Activated CD8-positive, alpha-beta memory T cell treated with anti-CD3 and anti-CD28 coated beads, Interleukin-2, amount 50 U/mL, for 4 hours (primary cell): ENCODE measurements at regions not wholly inside any gene's neighbourhood (a gene's known extent, or its start where the extent isn't known, plus 50 kb on each side); places are given as distances from the start of the nearest gene placed in this dataset.
"Not testable (repeated sequence)": the region's sequence is repeated elsewhere in the genome, so short reads cannot be mapped to it uniquely, and the experiment has no call there.

Experiments used
- DNase-seq: peaks from one replicate; pipeline ENCODE4 v3.0.0-alpha.2; 2020

DNA sequence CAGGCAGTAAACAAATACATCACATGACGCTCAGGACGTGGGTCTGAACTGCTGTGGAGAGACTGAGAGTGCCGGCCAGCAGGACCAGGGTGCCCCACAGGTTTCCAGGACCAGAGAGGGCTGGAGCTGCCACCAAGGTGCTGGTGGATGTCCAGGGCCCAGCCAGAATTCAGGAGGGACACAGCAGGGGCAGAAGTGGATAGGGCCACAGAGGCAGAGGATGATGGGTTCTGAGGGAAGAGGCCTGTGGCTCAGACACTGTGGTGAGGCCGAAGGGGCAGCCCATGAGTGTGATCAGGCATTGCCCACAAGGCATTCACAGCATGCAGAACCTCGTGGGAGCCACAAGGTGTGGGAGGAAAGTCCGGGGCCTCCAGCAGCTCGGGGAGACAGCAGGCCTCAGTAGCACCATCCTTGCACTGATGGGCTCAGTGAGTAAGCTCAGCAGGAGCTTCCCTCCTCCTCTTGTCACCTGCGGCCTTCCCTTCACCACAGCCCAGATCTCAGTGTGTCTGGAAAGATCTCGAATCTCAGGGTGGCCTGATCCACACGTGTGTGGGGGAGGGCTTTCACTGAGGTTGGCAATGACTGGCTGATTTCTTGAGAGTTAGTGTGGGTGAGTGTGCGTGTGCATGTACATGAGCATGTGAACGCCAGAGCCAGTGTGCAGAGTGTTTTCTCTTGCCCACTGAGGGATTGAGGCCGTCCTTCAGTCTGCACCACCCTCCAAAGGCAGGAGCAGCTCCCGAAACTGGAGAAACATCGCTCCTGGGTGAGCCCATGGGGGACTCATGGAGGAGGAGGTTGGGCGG is 181.8 kb upstream of the RAB6C start:
- DNase-seq = no peak

DNA sequence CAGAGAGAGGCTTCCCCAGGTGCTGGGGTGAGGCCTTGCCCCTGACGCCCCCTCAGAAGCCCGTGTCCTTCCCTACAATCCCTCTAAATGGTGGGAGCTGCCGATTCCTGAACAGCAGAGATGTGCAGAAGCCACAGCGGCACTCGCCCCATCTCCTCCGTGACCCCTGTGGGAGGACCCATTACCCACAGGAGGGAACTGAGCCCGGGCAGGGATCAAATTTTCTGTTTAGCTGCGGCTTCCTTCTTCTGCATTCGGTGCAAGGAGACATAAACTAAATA is 181.2 kb upstream of the RAB6C start:
- DNase-seq = no peak

DNA sequence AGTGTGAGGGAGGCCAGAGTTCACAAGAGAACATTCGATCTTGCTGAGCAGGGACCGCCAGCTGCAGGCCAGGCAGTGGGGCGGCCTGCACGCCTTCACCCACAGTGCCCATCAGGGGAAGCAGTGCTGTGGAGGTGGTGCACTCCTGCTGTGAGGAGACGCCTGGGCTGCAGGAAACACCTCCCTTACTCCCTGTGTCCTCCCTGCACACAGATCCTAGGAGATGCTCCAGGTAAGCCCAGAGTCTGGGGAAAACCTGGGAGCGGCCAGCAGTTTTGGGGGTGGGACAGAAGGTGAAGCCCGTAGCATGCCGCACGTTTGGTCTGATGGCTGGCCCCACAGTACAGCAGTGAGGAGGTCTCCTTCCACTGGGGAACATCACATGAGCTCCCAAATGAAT is 180.8 kb upstream of the RAB6C start:
- no peak for DNase-seq

DNA sequence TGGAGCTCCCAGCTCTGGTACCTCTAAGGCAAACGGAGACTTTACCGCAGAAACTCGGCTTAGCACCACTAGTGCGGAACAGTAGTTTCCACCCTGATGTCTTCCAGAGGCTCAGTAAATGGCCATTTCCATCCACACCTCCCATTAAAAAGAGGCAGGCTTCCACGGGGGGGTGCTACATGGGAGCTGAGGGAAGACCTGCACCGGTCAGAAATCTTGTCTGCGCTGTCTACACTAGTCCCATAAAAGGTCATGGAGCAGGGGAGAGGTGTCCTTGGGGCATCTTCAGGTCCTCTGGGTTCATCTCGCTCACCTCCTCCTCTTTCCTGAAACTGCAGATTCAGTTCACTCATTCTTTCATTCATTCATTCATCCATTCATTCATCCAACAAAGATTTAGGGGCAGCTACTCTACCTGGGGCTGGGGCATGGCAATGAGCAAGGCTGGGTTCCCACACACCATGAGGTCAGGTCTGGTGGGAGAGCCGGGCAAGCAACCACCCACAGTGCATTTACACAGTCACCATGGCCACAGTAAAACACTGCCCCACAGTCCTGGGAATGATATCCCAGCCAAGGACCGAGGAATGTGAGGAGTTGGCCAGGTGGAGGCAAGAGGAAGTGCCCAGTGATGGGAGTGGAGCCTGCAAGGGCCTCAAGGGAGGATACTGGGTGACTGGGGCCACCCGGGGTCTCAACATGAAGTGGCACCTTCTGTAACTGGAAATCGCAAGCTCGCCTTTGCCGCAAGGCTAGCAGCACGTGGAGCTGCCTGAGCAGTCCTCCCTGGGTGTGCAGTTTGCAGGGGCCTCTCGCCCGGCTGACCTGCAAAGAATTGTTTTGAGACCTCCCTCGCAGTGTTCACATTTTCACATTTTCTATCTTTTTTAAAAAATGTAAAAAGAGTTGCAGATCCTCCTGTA is 180.2 kb upstream of the RAB6C start:
- DNase-seq = no peak

DNA sequence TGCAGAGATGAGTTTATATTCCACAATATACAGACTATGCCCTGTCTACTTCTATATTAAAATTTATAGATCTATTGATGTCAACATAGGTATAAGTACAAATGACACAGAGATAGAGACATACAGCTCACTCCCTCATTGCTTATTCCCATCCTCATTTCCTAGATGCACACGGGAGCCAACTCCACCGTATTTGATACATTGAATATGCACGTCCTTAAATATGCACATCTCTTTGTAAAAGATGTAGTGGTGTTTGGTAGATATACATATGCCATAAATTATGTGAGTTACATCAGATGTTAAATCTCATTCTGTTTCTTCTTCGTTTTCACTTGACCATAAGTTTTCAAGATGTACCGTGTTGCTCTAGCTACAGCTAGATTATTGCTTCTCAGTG is 179.2 kb upstream of the RAB6C start:
- DNase-seq = no peak

GRCh38 chr2:129800686-129801085 is 178.8 kb upstream of the RAB6C start:
- DNase-seq = no peak

DNA sequence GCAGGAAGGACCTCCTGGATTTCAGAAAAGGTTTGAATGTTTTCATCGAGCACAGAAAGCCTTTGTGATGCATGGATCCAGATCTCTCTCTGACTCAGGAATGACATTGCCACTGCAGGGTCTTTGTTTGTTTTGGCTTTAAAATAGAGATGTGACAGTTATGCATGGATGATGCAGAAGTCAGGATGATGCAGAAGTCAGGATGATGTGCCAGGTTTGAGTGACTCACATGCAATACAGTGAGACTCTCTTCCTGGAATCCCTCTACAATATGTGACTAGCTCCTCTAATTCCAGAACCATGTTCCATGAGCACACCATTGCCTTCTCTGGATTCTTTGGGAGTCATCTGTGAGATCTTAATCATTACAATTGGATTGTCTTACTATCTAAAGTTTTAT is 177.9 kb upstream of the RAB6C start:
- DNase-seq = no peak

DNA sequence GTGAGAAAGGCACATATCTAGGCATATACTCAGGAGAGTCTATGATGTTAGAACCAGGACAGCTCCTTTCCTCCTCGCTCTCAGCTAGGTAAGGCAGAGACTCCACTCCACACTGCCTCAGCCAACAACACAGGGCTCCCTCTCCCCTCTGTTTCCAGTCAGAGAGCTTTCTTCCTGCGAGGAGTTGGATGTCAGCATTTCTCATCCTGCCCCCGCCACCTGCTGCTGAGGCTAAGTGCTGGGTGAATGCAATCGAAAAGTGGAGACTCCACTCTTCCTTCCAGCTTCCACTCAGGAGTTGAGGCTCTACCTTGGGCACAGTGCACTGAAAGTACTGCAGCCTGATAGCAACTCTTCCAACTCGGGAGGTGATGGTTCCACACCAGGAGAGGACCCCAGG is 177.2 kb upstream of the RAB6C start:
- DNase-seq = no peak

DNA sequence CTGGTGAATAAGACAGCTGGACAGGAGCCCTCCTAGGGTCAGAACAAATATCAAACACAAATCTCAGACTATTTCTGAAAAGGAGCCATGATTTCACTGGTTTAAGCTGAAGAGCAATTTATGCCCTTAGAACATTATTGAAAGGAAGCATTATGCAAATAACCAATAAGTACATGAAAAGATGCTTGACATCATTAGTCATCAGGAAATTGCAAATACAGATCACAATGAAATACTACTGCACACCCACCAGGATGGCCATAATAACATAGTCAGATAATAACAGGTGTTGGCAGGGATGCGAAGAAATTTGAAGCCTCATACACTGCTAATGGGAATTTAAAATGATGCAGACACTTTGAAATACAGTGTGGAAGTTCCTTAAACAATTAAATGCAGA is 176.4 kb upstream of the RAB6C start:
- no peak for DNase-seq

- DNase-seq = no peak
Observed at GRCh38 chr2:129803871-129804270, 175.6 kb upstream of the RAB6C start.

DNA sequence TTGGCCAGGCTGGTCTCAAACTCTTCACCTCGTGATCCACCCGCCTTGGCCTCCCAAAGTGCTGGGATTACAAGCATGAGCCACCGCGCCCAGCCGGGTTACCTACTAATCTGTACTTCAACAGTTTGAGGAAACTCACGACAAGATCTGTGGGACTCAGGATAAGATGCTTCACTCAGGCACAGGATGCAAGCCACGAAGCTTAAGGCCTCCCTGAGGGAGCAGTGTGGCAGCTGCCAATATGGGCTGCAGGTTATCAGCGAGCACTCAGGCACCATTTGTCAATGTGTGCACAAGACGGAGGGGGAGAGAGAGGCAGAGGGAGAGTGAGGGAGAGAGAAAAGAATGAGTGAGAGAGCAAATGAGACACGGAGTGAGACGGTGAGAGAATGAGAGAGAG is 173.6 kb upstream of the RAB6C start:
- DNase-seq = no peak

- DNase-seq = no peak
Observed at GRCh38 chr2:129806317-129806716, 173.1 kb upstream of the RAB6C start.

GRCh38 chr2:129806990-129807389 is 172.5 kb upstream of the RAB6C start:
- no peak for DNase-seq

DNA sequence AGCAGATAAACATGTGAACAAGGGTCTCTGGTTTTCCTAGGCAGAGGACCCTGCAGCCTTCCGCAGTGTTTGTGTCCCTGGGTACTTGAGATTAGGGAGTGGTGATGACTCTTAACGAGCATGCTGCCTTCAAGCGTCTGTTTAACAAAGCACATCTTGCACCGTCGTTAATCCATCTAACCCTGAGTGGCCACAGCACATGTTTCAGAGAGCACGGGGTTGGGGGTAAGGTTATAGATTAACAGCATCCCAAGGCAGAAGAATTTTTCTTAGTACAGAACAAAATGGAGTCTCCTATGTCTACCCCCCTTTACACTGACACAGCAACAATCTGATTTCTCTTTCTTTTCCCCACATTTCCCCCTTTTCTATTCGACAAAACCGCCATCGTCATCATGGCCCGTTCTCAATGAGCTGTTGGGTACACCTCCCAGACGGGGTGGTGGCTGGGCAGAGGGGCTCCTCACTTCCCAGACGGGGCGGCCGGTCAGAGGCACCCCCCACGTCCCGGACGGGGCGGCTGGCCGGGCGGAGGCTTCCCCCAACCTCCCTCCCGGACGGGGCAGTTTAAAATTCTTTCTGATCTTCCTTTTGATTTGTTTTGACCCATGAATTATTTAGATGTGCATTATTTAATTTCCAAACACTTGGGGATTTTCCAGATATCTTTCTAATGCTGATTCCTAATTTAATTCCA is 171.7 kb upstream of the RAB6C start:
- DNase-seq = not testable (repeated sequence)

GRCh38 chr2:129810521-129810920 is 168.9 kb upstream of the RAB6C start:
- DNase-seq = no peak

DNA sequence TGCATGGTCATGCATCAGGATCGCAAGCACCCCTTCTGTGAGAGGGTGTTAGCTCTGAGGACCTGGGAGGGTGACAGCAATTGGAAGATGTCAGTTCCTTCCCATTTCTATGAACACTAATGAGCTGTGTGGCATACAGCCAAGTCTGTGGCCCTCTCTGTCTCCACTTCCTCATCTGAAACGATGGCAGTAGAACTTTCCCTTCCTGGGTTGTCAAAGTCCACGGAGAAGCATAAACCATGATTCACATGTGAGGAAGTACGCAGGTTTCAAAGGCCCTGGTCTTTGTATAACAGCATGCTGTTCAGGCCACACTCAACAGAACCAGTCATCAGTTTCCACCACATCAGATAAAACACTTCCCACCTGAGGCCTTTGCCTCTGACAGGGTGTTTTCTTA is 167.4 kb upstream of the RAB6C start:
- DNase-seq = no peak

DNA sequence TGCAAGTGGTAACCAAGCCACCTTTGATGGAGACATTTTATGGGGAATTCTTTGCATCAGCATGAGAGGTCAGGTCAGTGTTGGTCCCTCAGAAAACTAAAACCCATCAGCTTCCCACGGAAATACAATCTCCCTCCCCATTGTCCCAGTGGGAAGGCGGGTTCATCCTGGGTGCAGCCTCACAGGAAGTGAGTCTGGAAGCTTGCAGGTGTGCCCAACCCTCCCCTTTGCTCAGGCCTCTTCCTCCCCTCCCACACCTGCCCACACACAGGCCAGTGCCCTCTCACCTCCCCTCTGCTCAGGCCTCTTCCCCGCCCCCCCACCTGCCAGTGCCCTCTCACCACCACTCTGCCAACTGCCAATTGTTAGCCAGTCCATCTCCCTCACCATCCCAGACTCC is 166.8 kb upstream of the RAB6C start:
- no peak for DNase-seq

GRCh38 chr2:129813404-129813803 is 166.1 kb upstream of the RAB6C start:
- DNase-seq = no peak

GRCh38 chr2:129816813-129817574 is 162.5 kb upstream of the RAB6C start:
- no peak for DNase-seq

DNA sequence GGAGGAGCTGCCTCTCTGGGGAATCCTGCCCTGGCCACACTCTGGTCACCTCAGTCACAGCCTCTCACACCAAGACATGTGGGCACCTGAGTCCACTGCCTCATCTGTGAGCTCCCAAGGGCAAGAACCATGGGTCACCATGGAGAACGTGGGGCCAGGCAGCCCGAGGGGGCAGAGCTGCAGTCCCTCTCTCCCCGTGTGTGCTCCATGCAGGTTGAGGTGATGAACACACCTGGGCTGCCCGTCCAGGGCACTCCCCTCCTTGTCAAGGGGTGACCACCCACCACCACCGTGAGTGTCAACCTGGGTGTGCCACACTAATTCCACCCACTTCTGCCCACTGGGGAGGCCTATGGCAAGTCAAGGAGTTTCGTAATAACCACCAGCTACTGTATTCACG is 159.6 kb upstream of the RAB6C start:
- no peak for DNase-seq

GRCh38 chr2:129820908-129821307 is 158.6 kb upstream of the RAB6C start:
- no peak for DNase-seq

GRCh38 chr2:129821445-129821844 is 158.0 kb upstream of the RAB6C start:
- DNase-seq = no peak

- DNase-seq = no peak
Observed at GRCh38 chr2:129823044-129823443, 156.4 kb upstream of the RAB6C start.
